ENCODE measurements at regions not wholly inside any gene's neighbourhood (a gene's known extent, or its start where the extent isn't known, plus 50 kb on each side); places are given as distances from the start of the nearest gene placed in this dataset.

DNA sequence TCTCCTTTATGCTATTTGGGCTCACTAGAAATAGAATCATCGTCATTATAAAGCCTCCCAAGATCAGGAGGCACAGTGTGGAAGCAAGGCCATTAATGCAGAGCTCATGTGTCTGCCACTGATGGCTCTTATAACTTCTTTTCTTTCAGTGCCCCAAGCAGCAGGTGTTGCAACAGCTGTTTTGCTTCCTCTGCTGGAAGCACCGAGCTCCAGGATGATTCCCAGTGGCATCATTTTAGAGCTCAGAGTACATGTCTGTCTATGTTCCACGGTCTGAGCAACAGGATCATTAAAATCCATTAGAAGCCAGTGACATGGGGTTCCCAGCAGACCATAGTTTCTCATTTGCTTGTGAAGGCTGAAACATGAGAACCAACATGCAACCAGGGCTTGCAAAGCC, 803.0 kb upstream of the FAT3 start:
- peak; percentile 19 for DNase-seq

DNA sequence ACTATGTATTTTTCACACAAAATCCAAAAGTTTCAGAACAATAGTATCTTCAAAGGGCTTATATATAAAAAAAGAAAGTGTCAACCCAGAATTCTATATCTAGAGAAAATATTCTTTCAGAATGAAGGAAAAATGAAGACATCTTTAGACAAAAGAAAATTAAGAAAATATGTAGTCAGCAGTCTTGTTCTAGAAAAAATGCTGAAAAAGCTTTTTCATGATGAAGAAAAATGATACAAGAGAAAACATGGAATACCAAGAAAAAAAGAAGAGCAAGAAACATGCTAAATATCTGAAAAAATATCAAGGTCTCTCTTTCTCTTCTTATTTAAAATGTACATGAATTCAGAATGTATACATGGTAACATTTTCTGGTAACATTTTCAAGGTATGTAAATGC, 816.8 kb upstream of the FAT3 start:
- DNase-seq = no peak

DNA sequence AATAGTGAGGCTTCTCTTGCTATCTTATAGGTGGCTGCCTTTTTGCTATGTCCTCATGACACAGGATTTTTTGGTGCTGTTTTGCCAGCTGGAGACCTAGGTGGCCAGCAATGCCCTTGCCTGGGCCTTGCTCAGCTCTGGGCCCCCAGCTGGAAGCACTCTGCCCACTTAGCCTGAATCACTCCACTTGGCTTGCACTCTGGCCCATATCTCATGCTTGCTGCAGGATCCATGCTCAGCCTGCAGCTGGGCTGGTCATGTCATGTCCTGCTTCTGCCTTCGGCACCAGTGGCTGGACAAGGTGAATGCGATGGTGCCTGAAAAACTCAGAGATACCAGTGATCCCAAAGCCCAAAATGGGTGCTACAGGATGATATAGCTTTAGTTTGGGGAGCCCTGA, 818.6 kb upstream of the FAT3 start:
- no peak for DNase-seq

DNA sequence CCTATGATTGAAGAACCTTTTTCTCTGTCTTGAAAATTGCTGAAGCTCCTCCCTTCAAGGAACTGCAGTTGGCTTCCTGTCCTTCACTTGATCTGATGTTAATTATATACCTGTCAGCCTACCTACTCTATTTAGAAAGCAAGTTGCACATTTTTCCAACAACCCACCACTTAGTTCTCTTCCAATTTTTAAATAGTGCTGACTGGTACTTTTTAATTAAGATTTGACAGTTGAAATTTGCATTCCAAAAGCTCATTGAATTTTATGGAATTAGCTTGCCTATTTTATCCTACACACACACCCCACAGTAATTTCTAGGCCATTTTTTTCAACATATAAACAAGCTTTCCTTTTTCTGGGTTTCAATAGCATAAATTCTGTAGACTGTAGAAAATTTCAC, 820.3 kb upstream of the FAT3 start:
- no peak for DNase-seq

DNA sequence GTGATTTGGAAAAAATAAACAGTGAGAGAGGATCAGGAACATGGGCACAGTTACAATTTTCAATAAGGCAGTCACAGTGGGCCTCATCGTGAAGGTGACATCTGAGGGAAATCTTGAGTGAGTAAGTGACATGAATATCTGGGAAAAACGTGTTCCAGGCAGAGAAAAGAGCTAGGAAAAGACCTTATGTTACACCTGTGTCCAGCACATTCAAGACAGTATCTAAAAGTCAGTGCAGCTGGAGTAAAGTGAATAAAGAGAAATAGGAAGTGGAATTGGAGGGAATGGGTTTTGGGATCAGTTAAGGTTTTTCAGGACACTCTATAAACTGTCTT, 827.5 kb upstream of the FAT3 start:
- no peak for DNase-seq

DNA sequence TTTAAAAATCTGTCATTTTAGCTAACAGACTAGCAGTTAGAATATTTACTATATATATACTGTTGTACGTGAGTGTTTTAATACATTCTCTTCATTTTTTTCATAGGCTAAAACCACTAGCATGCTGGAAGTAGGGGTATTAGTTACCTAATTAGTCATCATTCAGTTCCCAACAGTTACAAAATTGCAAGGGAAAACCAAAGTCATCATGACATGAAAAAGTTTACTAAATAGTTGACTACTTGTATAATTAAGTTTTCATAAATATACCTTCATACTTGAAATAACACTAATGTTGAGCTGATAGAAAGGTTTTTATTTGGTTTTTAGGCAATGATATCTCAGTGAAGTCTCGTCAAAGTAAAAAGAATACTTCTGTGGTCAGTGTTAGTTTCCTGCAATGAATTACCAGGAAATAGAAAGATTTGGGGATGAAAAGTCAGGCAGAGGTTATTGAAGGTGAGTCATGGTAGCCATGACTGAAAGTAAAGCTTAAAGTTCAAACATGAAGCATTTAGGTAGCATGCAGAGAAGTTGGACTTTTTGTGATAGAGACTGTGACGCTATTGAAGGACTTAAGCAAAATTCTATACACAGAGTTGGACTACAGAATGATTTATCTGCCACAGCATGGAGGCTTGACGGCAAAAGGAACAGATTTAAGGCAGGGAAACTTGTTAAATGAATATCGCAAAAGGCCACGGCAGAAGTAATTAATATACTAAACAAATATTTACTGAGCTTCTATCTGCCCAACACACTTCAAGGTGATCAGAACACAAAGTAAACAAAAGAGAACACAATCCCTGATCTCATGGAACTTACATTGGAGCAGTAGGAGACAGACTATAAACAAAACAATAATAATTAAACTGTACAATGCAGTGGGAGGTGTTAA, 828.1 kb upstream of the FAT3 start:
- DNase-seq = no peak

DNA sequence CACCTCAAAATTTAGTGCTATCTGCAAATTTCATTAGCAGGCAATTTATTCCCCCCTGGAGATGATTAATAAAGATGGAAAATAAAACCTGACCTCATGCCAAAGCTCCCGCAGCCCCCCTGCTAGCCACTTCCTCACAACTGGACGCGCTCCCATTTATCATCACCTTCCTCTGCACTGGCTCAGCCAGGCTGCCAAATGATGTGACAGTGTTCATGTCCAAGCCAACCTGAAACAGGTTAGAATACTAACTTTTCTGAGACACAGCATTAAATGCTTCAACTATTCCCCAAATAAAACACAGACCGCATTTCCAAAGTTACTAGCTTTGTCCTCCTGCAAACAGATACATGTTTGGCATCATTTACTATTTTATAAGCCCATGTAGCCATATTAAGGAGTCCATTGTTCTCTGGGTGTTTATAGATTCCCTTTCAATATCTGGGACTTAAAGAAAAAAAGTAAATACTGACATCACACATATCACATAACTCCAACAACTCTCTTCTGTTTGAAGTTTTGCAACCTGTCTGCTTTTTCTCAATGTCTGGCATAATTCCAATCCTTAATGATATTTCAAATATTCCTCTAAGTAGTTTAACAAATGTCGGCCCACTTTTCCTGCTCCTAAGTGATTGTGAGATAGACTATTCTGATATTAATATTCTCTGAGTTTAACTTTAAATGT, 829.7 kb upstream of the FAT3 start:
- DNase-seq = no peak

DNA sequence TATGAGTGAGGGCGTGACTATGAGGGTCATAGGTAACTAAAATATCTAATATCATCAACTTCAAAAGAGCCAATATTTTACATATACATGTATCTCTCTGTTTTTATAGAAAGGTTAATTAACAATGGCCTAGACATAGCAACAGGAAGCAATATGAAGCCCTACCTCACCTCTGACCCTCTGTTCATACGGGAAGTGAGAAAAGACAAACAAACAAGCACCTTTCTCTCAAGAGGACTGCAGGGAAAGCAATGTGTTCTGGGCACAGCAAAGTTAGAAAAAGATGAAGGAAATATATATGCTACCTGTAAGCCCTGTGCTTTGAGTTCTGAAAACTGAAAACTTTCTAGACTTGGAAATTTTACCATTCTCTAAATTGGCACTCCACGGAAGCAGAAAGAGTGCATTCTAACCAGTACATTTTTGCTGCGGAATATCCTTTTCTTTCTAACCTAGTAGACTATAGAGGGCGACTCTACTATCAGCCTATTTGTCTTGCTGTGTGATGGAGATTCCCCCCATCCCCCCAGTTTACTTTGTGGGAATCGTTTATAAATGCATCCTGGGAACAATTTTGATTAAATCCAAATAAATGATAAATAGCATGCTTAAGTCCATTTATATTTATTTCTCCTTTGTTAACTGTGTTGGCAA, 830.4 kb upstream of the FAT3 start:
- no peak for DNase-seq

DNA sequence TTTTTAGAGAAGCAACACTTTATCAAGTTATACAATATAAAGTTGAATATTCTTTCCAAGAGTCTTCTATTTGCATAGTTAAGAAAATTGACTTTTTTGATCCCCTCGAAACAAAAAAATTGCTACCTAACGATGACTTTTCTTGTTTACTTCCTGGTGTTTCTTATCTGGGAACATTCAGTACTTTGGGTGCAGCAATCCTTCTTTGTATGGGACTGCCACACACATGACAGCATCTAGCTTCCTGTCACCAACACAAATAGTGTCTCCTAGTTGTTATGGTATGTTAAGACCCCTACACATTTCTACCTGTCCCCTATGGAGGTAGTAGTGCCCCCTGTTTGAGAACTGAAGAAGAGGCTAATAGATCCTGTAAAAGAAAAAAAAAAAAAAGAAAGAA, 841.7 kb upstream of the FAT3 start:
- no peak for DNase-seq

DNA sequence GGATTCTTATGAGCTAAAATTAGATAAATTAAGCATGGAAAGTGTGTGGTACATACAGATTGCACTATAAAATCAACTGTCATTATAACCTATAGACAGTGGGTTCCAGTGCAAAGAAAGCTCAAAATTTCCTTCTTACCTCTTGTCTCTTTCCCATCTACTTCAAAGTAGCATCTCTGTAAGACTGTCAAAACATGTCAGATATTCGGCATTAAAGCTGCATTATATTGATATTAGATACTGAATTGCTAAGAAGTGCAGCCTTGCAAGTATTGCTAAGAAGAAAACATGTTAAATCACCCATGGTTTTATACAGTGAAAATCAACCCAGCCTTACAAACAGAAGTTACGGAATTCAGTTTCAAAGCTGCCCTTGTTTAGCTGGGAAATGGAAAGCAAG, 849.8 kb upstream of the FAT3 start:
- no peak for DNase-seq

DNA sequence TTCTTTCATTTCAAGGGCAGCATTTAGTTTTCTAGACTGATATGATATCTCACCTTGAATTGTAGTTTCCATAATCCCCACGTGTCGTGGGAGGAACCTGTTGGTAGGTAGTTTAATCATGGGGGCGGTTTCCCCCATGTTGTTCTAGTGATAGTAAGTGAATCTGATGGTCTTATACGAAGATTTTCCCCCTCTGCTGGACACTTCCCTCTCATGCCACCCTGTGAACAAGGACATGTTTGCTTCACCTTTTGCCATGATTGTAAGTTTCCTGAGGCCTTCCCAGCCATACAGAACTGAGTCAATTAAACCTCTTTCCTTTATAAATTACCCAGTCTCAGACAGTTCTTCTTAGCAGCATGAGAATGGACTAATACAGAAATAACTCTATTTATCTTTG, 851.1 kb upstream of the FAT3 start:
- no peak for DNase-seq

DNA sequence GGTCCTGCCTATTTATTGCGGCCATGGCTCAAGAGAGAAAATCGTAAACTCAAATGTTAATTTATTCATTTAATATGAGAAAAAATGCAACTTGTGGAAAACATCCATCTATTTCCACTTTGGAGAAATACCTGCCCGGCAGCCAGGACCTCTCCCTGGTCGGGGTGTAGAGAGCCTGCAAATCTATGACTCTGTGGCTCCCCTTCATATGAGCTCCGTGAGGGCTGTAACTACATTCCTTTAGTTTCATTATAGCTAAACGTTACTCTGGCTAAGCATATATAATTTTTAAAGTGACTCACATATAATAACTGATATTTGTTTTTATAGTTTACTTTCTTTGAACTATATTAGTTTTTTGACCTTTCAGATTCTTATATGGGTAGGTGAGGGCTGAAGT, 857.8 kb upstream of the FAT3 start:
- no peak for DNase-seq

DNA sequence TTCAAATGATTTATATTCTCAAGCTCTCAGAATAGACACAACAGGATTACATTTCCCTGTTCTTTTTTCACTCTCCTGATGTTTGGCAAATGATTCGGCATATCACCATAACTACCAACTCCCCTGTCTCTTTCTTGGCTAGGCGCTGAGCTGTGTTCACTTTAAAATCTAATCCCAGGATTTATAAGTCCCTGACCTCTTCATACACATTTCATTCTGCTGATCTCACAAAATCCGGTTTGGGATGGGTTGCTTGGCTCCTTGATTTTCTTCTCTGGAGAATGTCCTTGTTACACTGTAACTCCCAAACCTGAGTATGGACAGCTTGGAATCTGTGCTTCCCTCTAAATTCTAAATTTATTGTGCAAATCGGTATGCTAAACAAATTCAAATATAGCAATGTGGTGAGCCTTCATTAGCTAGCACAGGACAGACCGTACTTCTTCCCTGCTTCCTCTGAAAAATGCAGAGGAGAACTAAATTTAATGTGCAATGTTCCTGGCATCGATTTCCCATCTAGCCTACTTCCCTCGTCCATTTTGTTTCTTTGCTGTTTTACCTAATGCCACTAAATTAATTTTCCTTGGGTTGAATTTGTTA, 858.5 kb upstream of the FAT3 start:
- no peak for DNase-seq

DNA sequence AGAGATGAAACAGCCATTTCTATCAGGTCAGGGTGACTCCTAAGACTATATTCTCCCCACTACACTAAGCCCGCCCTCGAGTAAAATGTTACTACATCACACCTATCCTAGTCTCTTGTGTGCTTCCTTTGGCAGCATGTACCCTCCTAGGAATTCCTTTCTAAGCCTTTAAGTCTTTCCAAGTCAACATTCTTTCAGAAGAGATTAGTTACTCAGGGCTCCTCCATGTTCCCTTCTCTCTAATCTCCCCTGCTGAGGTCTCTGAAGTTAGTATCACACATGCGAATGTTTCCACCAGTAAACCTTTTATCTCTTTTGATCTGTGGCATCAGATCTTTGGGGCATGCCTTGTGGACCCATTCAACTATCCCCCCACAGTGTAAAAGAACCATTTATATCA, 873.7 kb upstream of the FAT3 start:
- DNase-seq = no peak

DNA sequence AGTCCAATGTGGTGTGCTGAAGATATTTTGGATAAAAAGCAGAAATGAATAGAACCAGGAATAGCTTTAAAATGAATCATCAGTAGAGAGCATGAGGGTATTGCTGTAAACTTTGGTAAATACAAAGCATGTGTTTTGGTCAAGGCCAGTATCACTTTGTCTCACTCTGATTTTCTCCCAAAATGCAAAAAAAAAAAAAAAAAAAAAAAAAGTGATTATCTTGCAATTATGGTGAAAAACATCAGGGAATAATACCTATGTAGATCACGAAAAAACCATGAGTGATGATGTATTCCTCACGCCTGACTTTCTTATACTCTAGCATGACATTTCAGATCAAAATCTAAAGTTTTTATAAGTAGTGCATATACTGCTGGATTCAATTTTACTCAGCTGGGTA, 897.9 kb upstream of the FAT3 start:
- DNase-seq = no peak

DNA sequence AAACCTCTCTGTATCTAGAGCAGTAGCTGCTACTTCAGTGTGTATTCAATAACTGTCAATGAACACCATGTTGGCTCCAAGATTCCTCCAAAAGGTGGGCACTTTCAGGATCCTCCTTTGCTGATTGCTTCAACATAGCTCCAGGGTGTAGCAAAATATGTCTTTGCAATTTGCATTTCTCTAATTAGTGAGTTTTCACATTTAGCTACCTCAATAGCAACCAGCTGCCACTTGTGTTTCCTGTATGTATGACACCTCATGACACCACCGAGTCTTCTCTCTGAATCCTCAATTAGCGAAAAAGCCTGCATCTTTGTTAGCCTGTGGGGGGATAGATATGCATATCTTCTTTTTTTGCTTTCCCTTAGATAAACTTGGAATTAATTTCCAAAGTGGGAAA, 898.3 kb upstream of the FAT3 start:
- DNase-seq = no peak

DNA sequence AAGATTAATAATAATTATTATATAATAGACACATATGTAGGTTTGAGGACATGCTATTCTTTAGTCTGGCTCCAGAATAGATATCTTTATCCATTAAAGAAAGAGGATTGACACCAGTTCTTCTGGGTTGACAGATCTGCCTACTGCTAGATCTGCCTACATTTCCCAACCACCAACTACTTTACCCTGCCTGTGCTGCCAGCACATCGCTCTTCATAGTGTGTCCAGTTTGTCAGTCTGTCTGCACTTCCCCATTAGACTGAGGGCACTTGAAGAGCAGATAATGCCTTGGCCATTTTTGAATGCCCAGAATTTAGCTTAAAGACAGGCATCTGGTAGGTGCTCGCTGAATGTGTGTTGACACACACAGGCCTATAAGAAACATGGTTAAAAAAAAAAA, 910.1 kb upstream of the FAT3 start:
- no peak for DNase-seq

DNA sequence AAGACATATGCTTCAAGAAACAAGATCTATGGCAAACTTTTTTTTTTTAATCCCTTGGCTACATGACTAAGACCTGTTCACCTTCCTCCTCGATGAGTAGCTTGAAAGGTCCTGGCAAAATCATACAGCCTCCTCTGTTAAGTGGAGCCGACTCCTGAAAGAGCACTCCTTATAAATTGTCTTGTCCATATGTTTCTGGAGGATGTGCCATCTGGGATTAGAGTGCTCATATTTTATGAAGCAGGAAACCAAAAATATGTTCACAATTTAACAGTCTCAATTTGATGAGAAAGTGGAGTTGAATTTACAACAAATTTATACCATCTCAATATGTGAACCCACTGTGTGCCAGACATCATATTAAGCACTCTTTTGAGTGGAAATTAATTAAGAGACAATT, 912.1 kb upstream of the FAT3 start:
- DNase-seq = peak; percentile 16

DNA sequence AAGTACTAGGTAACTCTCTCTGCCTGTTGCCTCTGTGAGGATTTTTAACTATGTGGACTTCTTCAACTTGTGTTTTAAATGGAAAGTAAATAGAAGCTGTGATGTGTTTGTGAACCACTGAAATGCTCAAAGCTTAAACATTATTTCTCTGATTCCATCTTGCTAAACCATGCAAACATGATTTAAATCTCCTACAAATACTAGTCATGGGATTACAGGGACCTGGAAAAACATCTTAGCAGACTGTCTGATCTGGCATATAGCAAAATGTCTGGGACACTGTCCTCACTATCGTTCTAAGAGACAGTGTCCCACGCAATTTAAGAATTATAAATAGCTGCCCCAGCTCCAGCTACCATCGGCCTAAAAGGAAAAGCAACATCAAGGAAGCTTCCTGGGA, 914.5 kb upstream of the FAT3 start:
- DNase-seq = no peak

DNA sequence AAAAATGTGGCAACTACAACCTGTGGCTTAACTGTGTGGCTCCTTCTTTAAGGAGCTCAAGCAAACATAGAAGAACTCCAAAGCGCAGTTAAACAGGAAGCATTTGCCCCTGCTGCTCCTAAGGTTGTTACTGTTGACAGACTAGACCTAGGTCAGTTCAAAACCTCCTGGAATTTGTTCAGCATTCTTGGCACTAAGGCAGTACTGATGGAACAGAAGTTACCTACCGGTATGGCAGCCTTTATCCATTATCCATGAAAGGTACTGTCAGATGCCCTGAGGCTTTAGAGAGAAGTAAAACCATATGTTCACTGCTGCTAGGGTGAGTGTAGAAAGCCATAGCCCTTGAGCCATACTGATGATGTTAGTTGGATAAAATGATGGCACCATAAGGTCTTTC, 916.5 kb upstream of the FAT3 start:
- DNase-seq = no peak

DNA sequence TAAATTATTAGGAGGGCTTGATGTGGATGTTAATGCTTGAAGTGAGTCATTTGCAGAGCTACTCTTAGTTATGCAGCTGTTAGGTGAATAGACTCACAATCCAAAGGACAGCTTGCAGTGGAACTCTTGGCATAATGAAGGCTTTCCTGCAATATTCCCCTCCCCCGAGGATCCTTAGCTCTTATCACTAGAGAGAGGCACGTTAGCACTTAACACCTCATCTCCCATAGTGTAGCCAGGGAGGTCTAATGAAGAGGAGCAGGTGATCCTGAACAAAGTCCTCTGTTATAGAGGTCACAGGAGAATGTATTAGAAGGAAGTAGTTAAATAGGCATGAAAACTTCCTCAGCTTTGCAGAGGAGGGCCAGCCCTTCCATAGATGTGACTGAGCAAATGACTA, 919.2 kb upstream of the FAT3 start:
- DNase-seq = no peak

DNA sequence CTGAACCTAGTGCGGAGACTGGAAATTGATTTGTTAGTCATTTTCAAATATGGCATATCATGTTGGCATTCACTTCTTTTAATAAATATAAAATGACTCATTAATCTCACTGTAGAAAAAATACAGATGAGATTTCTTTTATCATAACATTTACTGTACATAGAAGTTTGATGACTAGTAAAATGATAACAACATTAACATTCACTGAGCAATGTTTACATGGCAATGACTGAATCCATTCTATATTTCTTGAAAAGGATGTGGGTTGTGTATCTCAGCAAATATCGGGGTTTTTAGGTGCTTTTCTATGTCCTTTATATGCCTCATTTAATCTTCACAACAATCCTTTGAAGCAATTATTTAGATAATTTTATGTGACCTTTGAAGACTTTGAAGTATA, 920.9 kb upstream of the FAT3 start:
- DNase-seq = no peak

DNA sequence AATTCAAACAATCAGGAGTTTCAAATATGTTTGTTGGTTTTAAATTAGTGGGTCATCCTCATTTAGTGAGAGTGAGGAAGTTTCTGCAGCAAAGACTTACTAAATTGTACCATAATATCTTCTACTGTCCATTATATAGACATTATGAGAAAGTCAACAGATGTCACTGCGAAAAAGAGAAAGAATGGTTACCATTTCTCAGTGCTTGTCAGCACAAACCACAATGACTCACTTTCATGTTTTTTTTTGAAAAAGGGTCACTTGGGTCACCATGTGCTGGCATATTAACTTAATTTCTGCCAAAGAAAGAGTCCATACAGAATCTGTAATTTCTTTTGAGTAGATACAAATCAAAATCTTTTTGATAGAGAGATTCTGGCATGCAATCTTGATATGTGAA, 924.6 kb upstream of the FAT3 start:
- no peak for DNase-seq

DNA sequence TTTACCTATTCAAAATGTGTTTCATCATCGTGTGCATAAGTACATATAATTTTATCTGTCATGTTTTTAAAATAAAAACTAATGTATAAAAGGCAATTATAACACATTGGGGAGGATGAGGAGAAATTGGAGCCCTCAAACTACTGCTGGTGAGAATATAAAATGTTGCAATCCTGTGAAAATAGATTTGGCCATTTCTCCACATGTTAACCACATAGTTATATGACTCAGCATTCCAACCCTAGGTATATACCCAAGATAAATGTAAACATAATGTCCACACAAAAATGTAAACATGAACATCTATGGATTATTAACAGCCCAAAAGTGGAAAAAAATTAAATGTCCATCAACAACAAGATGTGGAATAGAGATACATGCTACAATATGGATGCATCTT, 928.0 kb upstream of the FAT3 start:
- DNase-seq = no peak

Data from NCI-H1694 treated with DMSO at 0.1 percent for 48 hours (cell line).